ENCODE measurements at regions not wholly inside any gene's neighbourhood (a gene's known extent, or its start where the extent isn't known, plus 50 kb on each side); places are given as distances from the start of the nearest gene placed in this dataset.

DNA sequence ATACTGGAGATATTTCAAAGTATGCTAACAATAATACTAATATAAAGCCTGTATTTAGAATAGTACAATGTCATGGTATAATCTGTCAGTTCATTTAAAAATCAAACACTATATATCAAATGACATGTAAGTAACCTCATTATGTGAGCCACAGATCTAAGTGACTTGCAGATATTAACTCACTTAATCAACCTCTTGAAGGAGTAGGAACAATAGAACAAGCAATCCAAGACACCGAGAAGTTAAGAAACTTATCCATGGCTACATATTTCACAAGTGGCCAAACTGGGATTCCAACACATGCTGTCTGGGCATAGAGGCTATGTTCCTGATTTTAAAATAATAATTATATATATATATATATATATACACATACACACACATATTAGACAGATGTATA, 554.0 kb downstream of the ARAP2 start:
- TF ChIP-seq SUZ12 (IDR thresholded peaks at IDR 0.05; ENCODE audit: extremely low read depth, insufficient read depth, insufficient read length): no peak
- no peak for TF ChIP-seq ZNF274 (IDR thresholded peaks at IDR 0.05; ENCODE audit: low read depth, low read length)
- no peak for TF ChIP-seq YY1 (IDR thresholded peaks at IDR 0.05; ENCODE audit: insufficient read depth, insufficient read length)
- Histone ChIP-seq H3K27me3 (ENCODE audit: insufficient read depth, insufficient read length) (no peaks in the 10 kb centered on the region), H3K36me3 (ENCODE audit: insufficient read depth, insufficient read length, low read length) (no peaks in the 10 kb centered on the region), H3K4me3 (ENCODE audit: insufficient read length, low read depth) (no peak overlapping the region), H3K9ac (ENCODE audit: insufficient read length, low read depth) (no peak overlapping the region), H3K4me1 (ENCODE audit: insufficient read depth, insufficient read length) (no peaks in the 10 kb centered on the region), H3K9me3 (ENCODE audit: insufficient read depth, low read length) (no peaks in the 10 kb centered on the region)
- no peak for DNase-seq (ENCODE audit: low read depth, low spot score)

GRCh38 chr4:35695003-35695402, 549.3 kb downstream of the ARAP2 start:
- Histone ChIP-seq H3K9me3 (ENCODE audit: insufficient read depth, low read length) (no peaks in the 10 kb centered on the region), H3K4me1 (ENCODE audit: insufficient read depth, insufficient read length) (no peaks in the 10 kb centered on the region), H3K4me3 (ENCODE audit: insufficient read length, low read depth) (no peak overlapping the region), H3K27me3 (ENCODE audit: insufficient read depth, insufficient read length) (no peaks in the 10 kb centered on the region), H3K9ac (ENCODE audit: insufficient read length, low read depth) (no peak overlapping the region), H3K36me3 (ENCODE audit: insufficient read depth, insufficient read length, low read length) (no peaks in the 10 kb centered on the region)
- DNase-seq (ENCODE audit: low read depth, low spot score): no peak
- TF ChIP-seq ZNF274 (IDR thresholded peaks at IDR 0.05; ENCODE audit: low read depth, low read length): no peak
- TF ChIP-seq SUZ12 (IDR thresholded peaks at IDR 0.05; ENCODE audit: extremely low read depth, insufficient read depth, insufficient read length): no peak
- no peak for TF ChIP-seq YY1 (IDR thresholded peaks at IDR 0.05; ENCODE audit: insufficient read depth, insufficient read length)

- H3K9me3 ChIP-seq (ENCODE audit: insufficient read depth, low read length): no peaks in the 10 kb centered on the region
- DNase-seq (ENCODE audit: low read depth, low spot score): no peak
- no peak overlapping the region for H3K9ac ChIP-seq (ENCODE audit: insufficient read length, low read depth)
- H3K36me3 ChIP-seq (ENCODE audit: insufficient read depth, insufficient read length, low read length): no peaks in the 10 kb centered on the region
- no peak overlapping the region for H3K4me3 ChIP-seq (ENCODE audit: insufficient read length, low read depth)
- H3K27me3 ChIP-seq (ENCODE audit: insufficient read depth, insufficient read length): no peaks in the 10 kb centered on the region
- TF ChIP-seq ZNF274 (IDR thresholded peaks at IDR 0.05; ENCODE audit: low read depth, low read length) (no peak), YY1 (IDR thresholded peaks at IDR 0.05; ENCODE audit: insufficient read depth, insufficient read length) (no peak), SUZ12 (IDR thresholded peaks at IDR 0.05; ENCODE audit: extremely low read depth, insufficient read depth, insufficient read length) (no peak)
- no peaks in the 10 kb centered on the region for H3K4me1 ChIP-seq (ENCODE audit: insufficient read depth, insufficient read length)
Observed at GRCh38 chr4:35695421-35695820, 548.9 kb downstream of the ARAP2 start.

- H3K27me3 ChIP-seq (ENCODE audit: insufficient read depth, insufficient read length): no peaks in the 10 kb centered on the region
Observed at GRCh38 chr4:35697210-35697736, 547.0 kb downstream of the ARAP2 start.

DNA sequence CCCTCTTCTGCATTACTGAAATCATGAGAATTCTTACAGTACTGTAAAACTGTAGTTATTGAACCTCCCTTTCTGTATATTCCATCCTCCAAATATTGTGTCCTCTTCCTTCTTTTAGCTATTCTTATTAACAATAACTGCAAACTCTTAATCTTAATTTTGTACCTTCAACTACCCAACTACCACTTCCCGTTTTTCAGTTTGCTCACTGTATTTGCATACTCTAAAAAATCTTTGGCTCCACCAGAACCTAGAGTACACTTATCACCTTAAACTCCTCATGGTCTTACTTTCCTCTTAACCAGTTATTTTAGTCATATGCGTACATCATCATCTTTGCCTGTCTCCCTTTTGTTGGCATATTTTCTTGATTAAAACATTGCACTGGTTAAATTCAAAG, 543.7 kb downstream of the ARAP2 start:
- H3K4me1 ChIP-seq (ENCODE audit: insufficient read depth, insufficient read length): no peaks in the 10 kb centered on the region
- H3K9ac ChIP-seq (ENCODE audit: insufficient read length, low read depth): no peak overlapping the region
- H3K36me3 ChIP-seq (ENCODE audit: insufficient read depth, insufficient read length, low read length): no peaks in the 10 kb centered on the region
- H3K27me3 ChIP-seq (ENCODE audit: insufficient read depth, insufficient read length): no peaks in the 10 kb centered on the region
- no peak for TF ChIP-seq YY1 (IDR thresholded peaks at IDR 0.05; ENCODE audit: insufficient read depth, insufficient read length)
- TF ChIP-seq SUZ12 (IDR thresholded peaks at IDR 0.05; ENCODE audit: extremely low read depth, insufficient read depth, insufficient read length): no peak
- TF ChIP-seq ZNF274 (IDR thresholded peaks at IDR 0.05; ENCODE audit: low read depth, low read length): no peak
- H3K4me3 ChIP-seq (ENCODE audit: insufficient read length, low read depth): no peak overlapping the region
- no peaks in the 10 kb centered on the region for H3K9me3 ChIP-seq (ENCODE audit: insufficient read depth, low read length)
- DNase-seq (ENCODE audit: low read depth, low spot score): no peak

More at GRCh38 chr4:35697210-35697736, 547.0 kb downstream of the ARAP2 start:
- DNase-seq (ENCODE audit: low read depth, low spot score): no peak
- Histone ChIP-seq H3K4me3 (ENCODE audit: insufficient read length, low read depth) (no peak overlapping the region), H3K4me1 (ENCODE audit: insufficient read depth, insufficient read length) (no peaks in the 10 kb centered on the region), H3K9ac (ENCODE audit: insufficient read length, low read depth) (no peak overlapping the region), H3K36me3 (ENCODE audit: insufficient read depth, insufficient read length, low read length) (no peaks in the 10 kb centered on the region), H3K9me3 (ENCODE audit: insufficient read depth, low read length) (no peaks in the 10 kb centered on the region)
- TF ChIP-seq YY1 (IDR thresholded peaks at IDR 0.05; ENCODE audit: insufficient read depth, insufficient read length) (no peak), ZNF274 (IDR thresholded peaks at IDR 0.05; ENCODE audit: low read depth, low read length) (no peak), SUZ12 (IDR thresholded peaks at IDR 0.05; ENCODE audit: extremely low read depth, insufficient read depth, insufficient read length) (no peak)

- Histone ChIP-seq H3K4me3 (ENCODE audit: insufficient read length, low read depth) (no peak overlapping the region), H3K27me3 (ENCODE audit: insufficient read depth, insufficient read length) (no peaks in the 10 kb centered on the region), H3K36me3 (ENCODE audit: insufficient read depth, insufficient read length, low read length) (no peaks in the 10 kb centered on the region), H3K9me3 (ENCODE audit: insufficient read depth, low read length) (no peaks in the 10 kb centered on the region; the same call in 1 of the 2 replicates), H3K9ac (ENCODE audit: insufficient read length, low read depth) (no peak overlapping the region), H3K4me1 (ENCODE audit: insufficient read depth, insufficient read length) (no peaks in the 10 kb centered on the region)
- TF ChIP-seq SUZ12 (IDR thresholded peaks at IDR 0.05; ENCODE audit: extremely low read depth, insufficient read depth, insufficient read length): no peak
- TF ChIP-seq ZNF274 (IDR thresholded peaks at IDR 0.05; ENCODE audit: low read depth, low read length): no peak
- TF ChIP-seq YY1 (IDR thresholded peaks at IDR 0.05; ENCODE audit: insufficient read depth, insufficient read length): no peak
- no peak for DNase-seq (ENCODE audit: low read depth, low spot score)
Observed at GRCh38 chr4:35709080-35709479, 535.2 kb downstream of the ARAP2 start.

DNA sequence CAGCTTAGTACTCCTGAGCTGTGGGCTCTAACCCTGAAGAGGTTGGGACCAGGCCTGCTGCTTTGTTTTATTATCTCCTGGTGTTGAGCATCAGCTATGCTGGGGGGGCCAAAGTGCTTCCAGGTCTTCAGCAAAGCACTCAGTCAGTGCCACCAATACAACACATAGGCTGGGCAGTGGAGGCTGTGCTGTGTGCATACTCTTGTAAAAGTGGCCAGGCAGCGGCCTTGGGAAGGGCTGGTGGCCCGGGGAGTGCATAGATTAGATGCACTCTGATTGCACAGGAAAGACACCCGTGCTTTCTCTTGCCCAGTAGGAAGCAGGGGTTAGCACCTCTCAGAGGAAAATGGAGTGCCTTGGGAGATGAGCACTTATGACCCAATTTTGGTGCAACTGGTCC, 534.0 kb downstream of the ARAP2 start:
- H3K36me3 ChIP-seq (ENCODE audit: insufficient read depth, insufficient read length, low read length): no peaks in the 10 kb centered on the region
- TF ChIP-seq ZNF274 (IDR thresholded peaks at IDR 0.05; ENCODE audit: low read depth, low read length): no peak
- TF ChIP-seq YY1 (IDR thresholded peaks at IDR 0.05; ENCODE audit: insufficient read depth, insufficient read length): no peak
- no peak for TF ChIP-seq SUZ12 (IDR thresholded peaks at IDR 0.05; ENCODE audit: extremely low read depth, insufficient read depth, insufficient read length)
- no peaks in the 10 kb centered on the region for H3K4me1 ChIP-seq (ENCODE audit: insufficient read depth, insufficient read length)
- no peak overlapping the region for H3K9ac ChIP-seq (ENCODE audit: insufficient read length, low read depth)
- no peak overlapping the region for H3K4me3 ChIP-seq (ENCODE audit: insufficient read length, low read depth)
- H3K9me3 ChIP-seq (ENCODE audit: insufficient read depth, low read length): no peaks in the 10 kb centered on the region; the same call in 1 of the 2 replicates
- no peaks in the 10 kb centered on the region for H3K27me3 ChIP-seq (ENCODE audit: insufficient read depth, insufficient read length)
- DNase-seq (ENCODE audit: low read depth, low spot score): no peak

Measured in NT2/D1 (cell line).